Medulla oblongata (tissue), 1 donor: ENCODE measurements at regions not wholly inside any gene's neighbourhood (a gene's known extent, or its start where the extent isn't known, plus 50 kb on each side); places are given as distances from the start of the nearest gene placed in this dataset.

Source experiments
- DNase-seq: peaks from one replicate; pipeline ENCODE4 v3.0.0-alpha.2; 2015; ENCODE audit errors: extremely low spot score

- DNase-seq, result no peak
These were observed 579.6 kb upstream of the IGFBP7 start for GRCh38 chr4:57689693-57690205.

GRCh38 chr4:57682275-57682674 lies 572.1 kb upstream of the IGFBP7 start:
- no peak for DNase-seq

GRCh38 chr4:57679969-57680368 lies 569.8 kb upstream of the IGFBP7 start:
- DNase-seq, result no peak

- DNase-seq, result no peak
These were observed 566.2 kb upstream of the IGFBP7 start for GRCh38 chr4:57676394-57676793.

- DNase-seq, result no peak
These were observed 562.8 kb upstream of the IGFBP7 start for GRCh38 chr4:57672846-57673433.

- no peak for DNase-seq
These were observed 558.4 kb upstream of the IGFBP7 start for GRCh38 chr4:57668621-57669020.

GRCh38 chr4:57665806-57666205 lies 555.6 kb upstream of the IGFBP7 start:
- peak; percentile 9 for DNase-seq

GRCh38 chr4:57661517-57662090 lies 551.4 kb upstream of the IGFBP7 start:
- no peak for DNase-seq

GRCh38 chr4:57658673-57659072 lies 548.5 kb upstream of the IGFBP7 start:
- DNase-seq, result no peak

- no peak for DNase-seq
These were observed 548.0 kb upstream of the IGFBP7 start for GRCh38 chr4:57658188-57658587.

- no peak for DNase-seq
These were observed 545.2 kb upstream of the IGFBP7 start for GRCh38 chr4:57655342-57655741.

- DNase-seq, result no peak
These were observed 542.6 kb upstream of the IGFBP7 start for GRCh38 chr4:57652779-57653178.

GRCh38 chr4:57640391-57641100 lies 530.4 kb upstream of the IGFBP7 start:
- no peak for DNase-seq

GRCh38 chr4:57639561-57640382 lies 529.6 kb upstream of the IGFBP7 start:
- DNase-seq, result no peak

- no peak for DNase-seq
These were observed 525.7 kb upstream of the IGFBP7 start for GRCh38 chr4:57635910-57636309.

GRCh38 chr4:57633212-57633859 lies 523.2 kb upstream of the IGFBP7 start:
- DNase-seq, result no peak

GRCh38 chr4:57632564-57632963 lies 522.4 kb upstream of the IGFBP7 start:
- no peak for DNase-seq

GRCh38 chr4:57631147-57631546 lies 521.0 kb upstream of the IGFBP7 start:
- no peak for DNase-seq

- DNase-seq, result no peak
These were observed 517.8 kb upstream of the IGFBP7 start for GRCh38 chr4:57628004-57628403.

GRCh38 chr4:57614257-57614932 lies 504.2 kb upstream of the IGFBP7 start:
- no peak for DNase-seq

GRCh38 chr4:57612279-57612678 lies 502.1 kb upstream of the IGFBP7 start:
- DNase-seq, result no peak
